GM12878 (cell line): ENCODE measurements at regions not wholly inside any gene's neighbourhood (a gene's known extent, or its start where the extent isn't known, plus 50 kb on each side); places are given as distances from the start of the nearest gene placed in this dataset.

Experiments used
- BCLAF1 ChIP-seq: fragments of 450-650 bp; IDR thresholded peaks from 2 replicates; pipeline ENCODE4 v1.6.1; 2017; ENCODE audit warnings: antibody characterized with exemption, mild to moderate bottlenecking, moderate library complexity
- BRCA1 ChIP-seq: IDR thresholded peaks from 2 replicates; pipeline ENCODE4 v1.6.1; 2011; ENCODE audit warnings: low read depth, low read length, improper control_type of control experiment
- E2F8 ChIP-seq: fragments of 450-650 bp; IDR thresholded peaks from 2 replicates; pipeline ENCODE4 v1.6.1; 2018; ENCODE audit warnings: mild to moderate bottlenecking, low read depth, moderate library complexity; ENCODE audit not compliant: partially characterized antibody
- EGR1 ChIP-seq, 2 experiments: IDR thresholded peaks; 1 replicate in 1 of 2; 2 replicates in 1 of 2; pipeline ENCODE4 v1.6.1; 2011 to 2012; ENCODE audit warnings: low read depth in 2 of 2, low read length in 2 of 2, borderline replicate concordance in 1 of 2, mild to moderate bottlenecking in 1 of 2, moderate library complexity in 1 of 2
- EP300 ChIP-seq, 2 experiments: fragments of 150-350 bp in 1 of 2; IDR thresholded peaks; 2 replicates each; pipeline ENCODE4 v1.6.1; 2011 to 2012; ENCODE audit warnings: low read depth in 2 of 2, low read length in 2 of 2, borderline replicate concordance in 1 of 2, improper control_type of control experiment in 1 of 2, inconsistent platforms in 1 of 2; ENCODE audit not compliant: control insufficient read depth in 1 of 2
- HDAC2 ChIP-seq: fragments of 200-600 bp; sonication (generic); IDR thresholded peaks from 2 replicates; pipeline ENCODE4 v1.6.1; 2017
- KAT2A ChIP-seq: conservative IDR thresholded peaks from 2 replicates; pipeline ENCODE4 v1.6.1; 2011; ENCODE audit warnings: low read depth, low read length; ENCODE audit not compliant: control insufficient read depth
- MTA3 ChIP-seq: IDR thresholded peaks from 2 replicates; pipeline ENCODE4 v1.6.1; 2012; ENCODE audit warnings: low read length, inconsistent platforms, borderline replicate concordance
- PKNOX1 ChIP-seq: fragments of 450-650 bp; IDR thresholded peaks from 2 replicates; pipeline ENCODE4 v1.6.1; 2016; ENCODE audit warnings: mild to moderate bottlenecking
- POLR2AphosphoS5 ChIP-seq: IDR thresholded peaks from 2 replicates; pipeline ENCODE4 v1.6.1; 2011; ENCODE audit warnings: mild to moderate bottlenecking, low read length, inconsistent platforms
- RAD21 ChIP-seq: IDR thresholded peaks from 2 replicates; pipeline ENCODE4 v1.6.1; 2011; ENCODE audit warnings: mild to moderate bottlenecking, low read depth, low read length, moderate library complexity; ENCODE audit not compliant: insufficient read depth
- RCOR1 ChIP-seq: conservative IDR thresholded peaks from 2 replicates; pipeline ENCODE4 v1.6.1; 2012; ENCODE audit warnings: low read depth, low read length, improper control_type of control experiment
- SMC3 ChIP-seq: IDR thresholded peaks from 2 replicates; pipeline ENCODE4 v1.6.1; 2011; ENCODE audit warnings: low read length, improper control_type of control experiment, borderline replicate concordance
- SPI1 ChIP-seq: IDR thresholded peaks from 2 replicates; pipeline ENCODE4 v1.6.1; 2011; ENCODE audit warnings: low read depth, mild to moderate bottlenecking, low read length, moderate library complexity, borderline replicate concordance; ENCODE audit not compliant: insufficient read depth
- SREBF2 ChIP-seq: IDR thresholded peaks from 2 replicates; pipeline ENCODE4 v1.6.1; 2012; ENCODE audit warnings: mild to moderate bottlenecking, low read length
- ZNF622 ChIP-seq: fragments of 450-650 bp; IDR thresholded peaks from 2 replicates; pipeline ENCODE4 v1.6.1; 2017; ENCODE audit warnings: mild to moderate bottlenecking, inconsistent platforms
- TF ChIP-seq, protein P1 (sequence below): fragments of 450-650 bp; formaldehyde crosslinking; IDR thresholded peaks from 2 replicates; pipeline ENCODE4 v1.4.0; 2020; ENCODE audit warnings: mild to moderate bottlenecking, moderate library complexity
- TF ChIP-seq, protein P2 (sequence below): fragments of 450-650 bp; conservative IDR thresholded peaks from 2 replicates; pipeline ENCODE4 v1.6.1; 2017; ENCODE audit warnings: mild to moderate bottlenecking, moderate library complexity

- 0 out of 4 replicates have a peak, but pooled peaks of 1 of the 2 experiments have one; percentile 19 for TF ChIP-seq EP300 (IDR thresholded peaks at IDR 0.05; ENCODE audit: borderline replicate concordance in 1 of 2, control insufficient read depth in 1 of 2, low read depth in 2 of 2, low read length in 2 of 2)
- no peak for TF ChIP-seq HDAC2
- TF ChIP-seq BRCA1 = no peak
- TF ChIP-seq ZNF622 = no peak
- TF ChIP-seq RAD21 = peak; percentile 26
- TF ChIP-seq SMC3 = peak; percentile 10; the same call in 1 of the 2 replicates
- TF ChIP-seq, protein P1, sequence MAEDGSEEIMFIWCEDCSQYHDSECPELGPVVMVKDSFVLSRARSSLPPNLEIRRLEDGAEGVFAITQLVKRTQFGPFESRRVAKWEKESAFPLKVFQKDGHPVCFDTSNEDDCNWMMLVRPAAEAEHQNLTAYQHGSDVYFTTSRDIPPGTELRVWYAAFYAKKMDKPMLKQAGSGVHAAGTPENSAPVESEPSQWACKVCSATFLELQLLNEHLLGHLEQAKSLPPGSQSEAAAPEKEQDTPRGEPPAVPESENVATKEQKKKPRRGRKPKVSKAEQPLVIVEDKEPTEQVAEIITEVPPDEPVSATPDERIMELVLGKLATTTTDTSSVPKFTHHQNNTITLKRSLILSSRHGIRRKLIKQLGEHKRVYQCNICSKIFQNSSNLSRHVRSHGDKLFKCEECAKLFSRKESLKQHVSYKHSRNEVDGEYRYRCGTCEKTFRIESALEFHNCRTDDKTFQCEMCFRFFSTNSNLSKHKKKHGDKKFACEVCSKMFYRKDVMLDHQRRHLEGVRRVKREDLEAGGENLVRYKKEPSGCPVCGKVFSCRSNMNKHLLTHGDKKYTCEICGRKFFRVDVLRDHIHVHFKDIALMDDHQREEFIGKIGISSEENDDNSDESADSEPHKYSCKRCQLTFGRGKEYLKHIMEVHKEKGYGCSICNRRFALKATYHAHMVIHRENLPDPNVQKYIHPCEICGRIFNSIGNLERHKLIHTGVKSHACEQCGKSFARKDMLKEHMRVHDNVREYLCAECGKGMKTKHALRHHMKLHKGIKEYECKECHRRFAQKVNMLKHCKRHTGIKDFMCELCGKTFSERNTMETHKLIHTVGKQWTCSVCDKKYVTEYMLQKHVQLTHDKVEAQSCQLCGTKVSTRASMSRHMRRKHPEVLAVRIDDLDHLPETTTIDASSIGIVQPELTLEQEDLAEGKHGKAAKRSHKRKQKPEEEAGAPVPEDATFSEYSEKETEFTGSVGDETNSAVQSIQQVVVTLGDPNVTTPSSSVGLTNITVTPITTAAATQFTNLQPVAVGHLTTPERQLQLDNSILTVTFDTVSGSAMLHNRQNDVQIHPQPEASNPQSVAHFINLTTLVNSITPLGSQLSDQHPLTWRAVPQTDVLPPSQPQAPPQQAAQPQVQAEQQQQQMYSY = no peak
- TF ChIP-seq PKNOX1 = peak; percentile 84
- TF ChIP-seq, protein P2, sequence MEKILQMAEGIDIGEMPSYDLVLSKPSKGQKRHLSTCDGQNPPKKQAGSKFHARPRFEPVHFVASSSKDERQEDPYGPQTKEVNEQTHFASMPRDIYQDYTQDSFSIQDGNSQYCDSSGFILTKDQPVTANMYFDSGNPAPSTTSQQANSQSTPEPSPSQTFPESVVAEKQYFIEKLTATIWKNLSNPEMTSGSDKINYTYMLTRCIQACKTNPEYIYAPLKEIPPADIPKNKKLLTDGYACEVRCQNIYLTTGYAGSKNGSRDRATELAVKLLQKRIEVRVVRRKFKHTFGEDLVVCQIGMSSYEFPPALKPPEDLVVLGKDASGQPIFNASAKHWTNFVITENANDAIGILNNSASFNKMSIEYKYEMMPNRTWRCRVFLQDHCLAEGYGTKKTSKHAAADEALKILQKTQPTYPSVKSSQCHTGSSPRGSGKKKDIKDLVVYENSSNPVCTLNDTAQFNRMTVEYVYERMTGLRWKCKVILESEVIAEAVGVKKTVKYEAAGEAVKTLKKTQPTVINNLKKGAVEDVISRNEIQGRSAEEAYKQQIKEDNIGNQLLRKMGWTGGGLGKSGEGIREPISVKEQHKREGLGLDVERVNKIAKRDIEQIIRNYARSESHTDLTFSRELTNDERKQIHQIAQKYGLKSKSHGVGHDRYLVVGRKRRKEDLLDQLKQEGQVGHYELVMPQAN = no peak
- no peak for TF ChIP-seq MTA3
- TF ChIP-seq KAT2A = no peak
- no peak for TF ChIP-seq SREBF2
- no peak for TF ChIP-seq SPI1
- no peak for TF ChIP-seq EGR1 (IDR thresholded peaks at IDR 0.05; ENCODE audit: borderline replicate concordance in 1 of 2, low read depth in 2 of 2, low read length in 2 of 2)
- TF ChIP-seq E2F8 = no peak
- TF ChIP-seq RCOR1 = no peak
- TF ChIP-seq BCLAF1 = no peak
- no peak for TF ChIP-seq POLR2AphosphoS5
Observed at GRCh38 chr4:141497627-141498026, 138.8 kb upstream of the IL15 start (continued).
